K562 (cell line): ENCODE measurements at regions not wholly inside any gene's neighbourhood (a gene's known extent, or its start where the extent isn't known, plus 50 kb on each side); places are given as distances from the start of the nearest gene placed in this dataset.

Experiments
- ATAC-seq: fragments of 200-7000 bp; cut with Tn5 transposase; 3 replicates; pipeline ENCODE4 v1.9.1; 2020; ENCODE audit warnings: moderate library complexity
- BruUV-seq: library from RNA; stranded (reverse); fragments of 400-500 nt; replicated peaks from 2 replicates; lab custom pipeline; 2021; lab: Mats Ljungman, UMichigan
- CTCF ChIA-PET: fragments of 300-600 bp; formaldehyde crosslinking; extraction: SDS; loops from one replicate; lab custom pipeline; 2021; ENCODE audit warnings: low intra/inter-chr PET ratio; lab: Yijun Ruan, JAX
- POLR2A ChIA-PET: fragments of 300-600, 350-650 bp; sonication (Branson Sonifier 250); formaldehyde crosslinking; extraction: SDS; loops from one replicate; lab custom pipeline; 2021; ENCODE audit warnings: antibody characterized with exemption, inconsistent platforms; lab: Yijun Ruan, JAX
- DNase-seq, 4 experiments: peaks; one replicate each; pipeline versions ENCODE4 v3.0.0 to v3.0.0-alpha.2; 2011 to 2018; ENCODE audit warnings: low spot score in 3 of 4, mixed read lengths in 3 of 4; ENCODE audit errors: extremely low read depth in 1 of 4
- FAIRE-seq: peaks from 2 replicates; lab custom pipeline; 2011; peaks lifted over from hg19 to GRCh38; lab: Jason Lieb, UNC
- H2AFZ ChIP-seq: 2 replicates; pipeline ENCODE4 v1.6.0; 2011; ENCODE audit warnings: low read depth, low read length, control low read depth, inconsistent platforms
- H3K27ac ChIP-seq: fragments of 200-600 bp; 3 replicates; pipeline ENCODE4 v1.8.0; 2011; ENCODE audit warnings: low read depth, mild to moderate bottlenecking, control low read depth, inconsistent platforms, low read length, moderate library complexity, mixed read lengths; ENCODE audit errors: extremely low read depth
- H3K27me3 ChIP-seq, 2 experiments: fragments of 300-600 bp in 1 of 2; 2 replicates in 1 of 2; 3 replicates in 1 of 2; pipeline versions ENCODE4 v1.6.0 to v1.8.0; 2011; ENCODE audit warnings: inconsistent platforms in 2 of 2, low read length in 2 of 2, mild to moderate bottlenecking in 1 of 2, mixed read lengths in 1 of 2, moderate library complexity in 1 of 2; ENCODE audit not compliant: control insufficient read depth in 2 of 2, insufficient read depth in 2 of 2
- H3K36me3 ChIP-seq: fragments of 300-600 bp; 3 replicates; pipeline ENCODE4 v1.8.0; 2011; ENCODE audit warnings: mild to moderate bottlenecking, low read length, inconsistent platforms; ENCODE audit not compliant: control insufficient read depth, insufficient read depth
- H3K4me1 ChIP-seq, 2 experiments: fragments of 200-600 bp in 1 of 2; replicated peaks in 1 of 2; 2 replicates in 1 of 2; 3 replicates in 1 of 2; pipeline versions ENCODE4 v1.5.1 to v1.8.0; 2011; ENCODE audit warnings: inconsistent platforms in 2 of 2, low read length in 2 of 2, mild to moderate bottlenecking in 1 of 2, mixed read lengths in 1 of 2, moderate library complexity in 1 of 2; ENCODE audit not compliant: control insufficient read depth in 2 of 2, insufficient read depth in 2 of 2
- H3K4me2 ChIP-seq: 2 replicates; pipeline ENCODE4 v1.6.1; 2011; ENCODE audit warnings: low read length, control low read depth, inconsistent platforms, mixed read lengths; ENCODE audit not compliant: insufficient read depth
- H3K4me3 ChIP-seq: fragments of 200-600 bp; sonication (generic), shearing (Covaris generic); 2 replicates; pipeline ENCODE4 v1.5.1; 2016; ENCODE audit warnings: control low read depth, inconsistent platforms
- H3K79me2 ChIP-seq: fragments of 200-600 bp; 3 replicates; pipeline ENCODE4 v1.8.0; 2011; ENCODE audit warnings: low read length, inconsistent platforms; ENCODE audit not compliant: control insufficient read depth, insufficient read depth
- H3K9ac ChIP-seq, 2 experiments: 2 replicates each; pipeline versions ENCODE4 v1.6.0 to v1.6.1; 2011; ENCODE audit warnings: low read depth in 2 of 2, low read length in 2 of 2, control low read depth in 1 of 2, inconsistent platforms in 1 of 2, mild to moderate bottlenecking in 1 of 2, mixed read lengths in 1 of 2; ENCODE audit not compliant: insufficient read depth in 1 of 2
- H3K9me1 ChIP-seq: one replicate; pipeline ENCODE4 v1.6.0; 2011; ENCODE audit warnings: inconsistent platforms, mild to moderate bottlenecking, low read length, moderate library complexity; ENCODE audit not compliant: control insufficient read depth, insufficient read depth
- H3K9me3 ChIP-seq: replicated peaks from 2 replicates; pipeline ENCODE4 v1.5.1; 2011; ENCODE audit warnings: low read depth, low read length, inconsistent platforms; ENCODE audit not compliant: control insufficient read depth, insufficient read depth
- H4K20me1 ChIP-seq: replicated peaks from 2 replicates; pipeline ENCODE4 v1.6.1; 2011; ENCODE audit warnings: low read length, inconsistent platforms, mixed read lengths; ENCODE audit not compliant: control insufficient read depth, insufficient read depth
- BRF2 ChIP-seq: IDR thresholded peaks from 3 replicates; pipeline ENCODE4 v1.6.1; 2011; ENCODE audit warnings: borderline replicate concordance, mild to moderate bottlenecking; ENCODE audit not compliant: insufficient read length, insufficient read depth
- HEY1 ChIP-seq: fragments of 250-450 bp; sonication (Bioruptor Pico); IDR thresholded peaks from 2 replicates; pipeline ENCODE4 v1.5.0; 2020; ENCODE audit warnings: mild to moderate bottlenecking, moderate library complexity, borderline replicate concordance
- JUN ChIP-seq, 2 experiments: sonication (generic) in 1 of 2; formaldehyde crosslinking in 1 of 2; IDR thresholded peaks; 2 replicates each; pipeline versions ENCODE4 v1.6.1 to v1.8.0; 2012 to 2022; ENCODE audit warnings: borderline replicate concordance in 2 of 2, mild to moderate bottlenecking in 2 of 2, improper control_type of control experiment in 1 of 2, low read depth in 1 of 2, low read length in 1 of 2, missing genetic modification reagents in 1 of 2
- TGIF2 ChIP-seq: sonication (generic); formaldehyde crosslinking; IDR thresholded peaks from 2 replicates; pipeline ENCODE4 v1.8.1; 2022; ENCODE audit warnings: mild to moderate bottlenecking, missing genetic modification reagents, moderate library complexity
- ZNF639 ChIP-seq, 2 experiments: fragments of 200-800 bp in 1 of 2; sonication (Bioruptor generic) in 1 of 2; sonication (generic) in 1 of 2; formaldehyde crosslinking in 1 of 2; IDR thresholded peaks in 1 of 2; conservative IDR thresholded peaks in 1 of 2; 2 replicates each; pipeline versions ENCODE4 v1.5.0 to v1.6.1; 2016 to 2020; ENCODE audit warnings: missing compliant biosample characterization in 1 of 2, missing genetic modification characterization in 1 of 2, missing genetic modification reagents in 1 of 2
- WGBS: fragments of 100-300 bp; shearing (Covaris generic); methylation state at CpG from one replicate; pipeline ENCODE4 v1.1.6; 2016; ENCODE audit warnings: low coverage, mixed read lengths; ENCODE audit not compliant: insufficient coverage; ENCODE audit errors: missing lambda C conversion rate; 5-methylcytosine and 5-hydroxymethylcytosine counted together
- in situ Hi-C: fragments of 300-500 bp; cut with MboI; formaldehyde crosslinking; loops from 4 replicates; pipeline ENCODE4 v1.15.0; 2018; ENCODE audit warnings: inconsistent platforms, mixed read lengths
- intact Hi-C: fragments of 100-400 bp; cut with micrococcal nuclease; formaldehyde crosslinking; loops from 2 replicates; pipeline ENCODE4 v1.14.2; 2022
- TF ChIP-seq, protein P1 (sequence below): sonication (generic); formaldehyde crosslinking; IDR thresholded peaks from 2 replicates; pipeline ENCODE4 v1.5.0; 2020; ENCODE audit warnings: missing genetic modification reagents

DNA sequence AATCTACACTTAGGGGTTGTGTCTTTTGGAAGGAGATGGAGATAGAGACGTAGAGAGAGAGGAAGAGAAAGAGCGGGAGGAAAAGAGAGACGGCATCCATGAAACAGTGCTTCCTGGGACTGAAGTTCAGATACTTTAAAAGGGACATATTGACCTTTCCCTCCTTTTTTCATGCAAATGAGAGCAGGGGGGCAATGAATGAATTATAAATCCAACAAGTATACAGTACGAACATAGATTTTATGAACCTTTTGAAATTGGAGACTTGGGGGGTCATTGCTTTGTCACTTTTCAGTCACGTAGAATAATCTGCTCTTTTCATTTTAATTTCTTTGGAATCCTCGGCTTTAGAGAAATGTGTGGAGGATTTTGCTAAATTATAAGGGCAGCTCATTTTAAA, 364.2 kb downstream of the MAT2B start:
- Histone ChIP-seq H3K4me2 (no peak overlapping the region), H3K27me3 (no peaks in the 10 kb centered on the region), H3K79me2 (no peaks in the 10 kb centered on the region), H2AFZ (no peak overlapping the region), H3K4me1 (no peaks in the 10 kb centered on the region), H4K20me1 (no peaks in the 10 kb centered on the region), H3K36me3 (no peaks in the 10 kb centered on the region), H3K4me3 (no peak overlapping the region), H3K27ac (no peak overlapping the region), H3K9me3 (no peaks in the 10 kb centered on the region; the same call in 1 of the 2 replicates), H3K9ac (no peak overlapping the region), H3K9me1 (no peaks in the 10 kb centered on the region)
- no peak for DNase-seq
- POLR2A ChIA-PET = no interaction called here
- FAIRE-seq = no peak
- in situ Hi-C loops (no loop called here), intact Hi-C loops (no loop called here)
- ATAC-seq = no peak
- CTCF ChIA-PET = no interaction called here
- BruUV-seq = no TSS peak
- 0% methylated on average over 6 of the region's 6 CpGs for WGBS
- TF ChIP-seq ZNF639 (CRISPR knock-in tag; conservative IDR thresholded peaks at IDR 0.05 in 1 of 2, IDR thresholded peaks at IDR 0.05 in 1 of 2) (no peak), TGIF2 (CRISPR knock-in tag) (no peak), BRF2 (no peak), HEY1 (CRISPR knock-in tag) (no peak), JUN (IDR thresholded peaks at IDR 0.05; ENCODE audit: borderline replicate concordance, low read depth, low read length) (no peak), JUN (CRISPR knock-in tag; IDR thresholded peaks at IDR 0.05; ENCODE audit: borderline replicate concordance) (no peak)
- TF ChIP-seq, protein P1, sequence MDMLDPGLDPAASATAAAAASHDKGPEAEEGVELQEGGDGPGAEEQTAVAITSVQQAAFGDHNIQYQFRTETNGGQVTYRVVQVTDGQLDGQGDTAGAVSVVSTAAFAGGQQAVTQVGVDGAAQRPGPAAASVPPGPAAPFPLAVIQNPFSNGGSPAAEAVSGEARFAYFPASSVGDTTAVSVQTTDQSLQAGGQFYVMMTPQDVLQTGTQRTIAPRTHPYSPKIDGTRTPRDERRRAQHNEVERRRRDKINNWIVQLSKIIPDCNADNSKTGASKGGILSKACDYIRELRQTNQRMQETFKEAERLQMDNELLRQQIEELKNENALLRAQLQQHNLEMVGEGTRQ = no peak
